Glutamatergic neuron (in vitro differentiated cells): ENCODE measurements at regions not wholly inside any gene's neighbourhood (a gene's known extent, or its start where the extent isn't known, plus 50 kb on each side); places are given as distances from the start of the nearest gene placed in this dataset.

Experiments used
- DNase-seq: peaks from one replicate; pipeline ENCODE4 v3.0.0; 2022
- H3K27ac Mint-ChIP-seq: one replicate; pipeline ENCODE4 v1.8.0; 2020; ENCODE audit warnings: mild to moderate bottlenecking, mixed read lengths, inconsistent platforms; ENCODE audit not compliant: unreplicated experiment
- H3K27me3 Mint-ChIP-seq: one replicate; pipeline ENCODE4 v1.8.0; 2020; ENCODE audit warnings: mild to moderate bottlenecking, moderate library complexity, mixed read lengths, inconsistent platforms; ENCODE audit not compliant: unreplicated experiment
- H3K36me3 Mint-ChIP-seq: one replicate; pipeline ENCODE4 v1.8.0; 2020; ENCODE audit warnings: mild to moderate bottlenecking, mixed read lengths, inconsistent platforms; ENCODE audit not compliant: unreplicated experiment
- H3K4me1 Mint-ChIP-seq: one replicate; pipeline ENCODE4 v1.8.0; 2020; ENCODE audit warnings: mild to moderate bottlenecking, low read depth, mixed read lengths, inconsistent platforms; ENCODE audit not compliant: unreplicated experiment
- H3K4me3 Mint-ChIP-seq: one replicate; pipeline ENCODE4 v1.8.0; 2020; ENCODE audit warnings: mild to moderate bottlenecking, mixed read lengths, inconsistent platforms; ENCODE audit not compliant: unreplicated experiment
- H3K9me3 Mint-ChIP-seq: one replicate; pipeline ENCODE4 v1.8.0; 2020; ENCODE audit warnings: mild to moderate bottlenecking, moderate library complexity, mixed read lengths, inconsistent platforms; ENCODE audit not compliant: unreplicated experiment
- CTCF ChIP-seq: fragments of 200-600 bp; sonication (generic); IDR thresholded peaks from one replicate; pipeline ENCODE4 v1.5.0; 2021; ENCODE audit not compliant: partially characterized antibody, unreplicated experiment

- no peak for DNase-seq
- Mint-ChIP-seq H3K27ac (no peak overlapping the region), H3K4me1 (no peaks in the 10 kb centered on the region)
Observed at GRCh38 chr2:212915121-212915782, 236.2 kb downstream of the IKZF2 start.

GRCh38 chr2:212914392-212914791 is 237.0 kb downstream of the IKZF2 start:
- no peak for DNase-seq
- no peaks in the 10 kb centered on the region for H3K9me3 Mint-ChIP-seq
- no peak for TF ChIP-seq CTCF
- no peaks in the 10 kb centered on the region for H3K27me3 Mint-ChIP-seq
- H3K4me3 Mint-ChIP-seq: no peak overlapping the region
- no peaks in the 10 kb centered on the region for H3K4me1 Mint-ChIP-seq
- H3K36me3 Mint-ChIP-seq: no peaks in the 10 kb centered on the region
- no peak overlapping the region for H3K27ac Mint-ChIP-seq

More at GRCh38 chr2:212915121-212915782, 236.2 kb downstream of the IKZF2 start:
- TF ChIP-seq CTCF: no peak
- Mint-ChIP-seq H3K27me3 (no peaks in the 10 kb centered on the region), H3K36me3 (no peaks in the 10 kb centered on the region), H3K9me3 (no peaks in the 10 kb centered on the region), H3K4me3 (no peak overlapping the region)

- Mint-ChIP-seq H3K27ac (no peak overlapping the region), H3K4me3 (no peak overlapping the region), H3K36me3 (no peaks in the 10 kb centered on the region), H3K27me3 (no peaks in the 10 kb centered on the region), H3K9me3 (no peaks in the 10 kb centered on the region), H3K4me1 (no peaks in the 10 kb centered on the region)
- DNase-seq: no peak
- TF ChIP-seq CTCF: no peak
Observed at GRCh38 chr2:212913640-212914306, 237.6 kb downstream of the IKZF2 start.

GRCh38 chr2:212912445-212913103 is 238.8 kb downstream of the IKZF2 start:
- Mint-ChIP-seq H3K36me3 (no peaks in the 10 kb centered on the region), H3K4me1 (no peaks in the 10 kb centered on the region), H3K4me3 (no peak overlapping the region), H3K27me3 (no peaks in the 10 kb centered on the region), H3K9me3 (no peaks in the 10 kb centered on the region), H3K27ac (no peak overlapping the region)
- no peak for TF ChIP-seq CTCF
- no peak for DNase-seq

- DNase-seq: no peak
- no peak overlapping the region for H3K4me3 Mint-ChIP-seq
- TF ChIP-seq CTCF: no peak
- H3K4me1 Mint-ChIP-seq: no peaks in the 10 kb centered on the region
- no peak overlapping the region for H3K27ac Mint-ChIP-seq
- no peaks in the 10 kb centered on the region for H3K27me3 Mint-ChIP-seq
- no peaks in the 10 kb centered on the region for H3K9me3 Mint-ChIP-seq
- no peaks in the 10 kb centered on the region for H3K36me3 Mint-ChIP-seq
Observed at GRCh38 chr2:212911011-212911410, 240.4 kb downstream of the IKZF2 start.
